Trophoblast cell (in vitro differentiated cells and primary cell): ENCODE measurements at regions not wholly inside any gene's neighbourhood (a gene's known extent, or its start where the extent isn't known, plus 50 kb on each side); places are given as distances from the start of the nearest gene placed in this dataset.

Experiments used
- DNase-seq, 2 donors: peaks; one replicate each; pipeline ENCODE4 v3.0.0-alpha.2; 2016
- H2AFZ ChIP-seq: 2 replicates; pipeline ENCODE4 v1.6.1; 2013; ENCODE audit warnings: low read length, moderate library complexity, mild to moderate bottlenecking; ENCODE audit not compliant: insufficient read depth, poor library complexity
- H2AK5ac ChIP-seq: 2 replicates; pipeline ENCODE4 v1.6.1; 2013; ENCODE audit warnings: mild to moderate bottlenecking, low read length
- H2BK120ac ChIP-seq: 2 replicates; pipeline ENCODE4 v1.6.1; 2013; ENCODE audit warnings: low read length, mild to moderate bottlenecking, moderate library complexity; ENCODE audit not compliant: insufficient read depth, poor library complexity
- H2BK12ac ChIP-seq: 2 replicates; pipeline ENCODE4 v1.6.1; 2013; ENCODE audit warnings: mild to moderate bottlenecking, low read length, moderate library complexity
- H2BK5ac ChIP-seq: 2 replicates; pipeline ENCODE4 v1.6.1; 2013; ENCODE audit warnings: low read length, low read depth, moderate library complexity, mild to moderate bottlenecking; ENCODE audit not compliant: poor library complexity
- H3K14ac ChIP-seq: 2 replicates; pipeline ENCODE4 v1.6.1; 2013; ENCODE audit warnings: mild to moderate bottlenecking, low read length
- H3K18ac ChIP-seq: 2 replicates; pipeline ENCODE4 v1.6.1; 2013; ENCODE audit warnings: mild to moderate bottlenecking, low read length
- H3K23ac ChIP-seq: 2 replicates; pipeline ENCODE4 v1.6.1; 2013; ENCODE audit warnings: low read length
- H3K27ac ChIP-seq: 2 replicates; pipeline ENCODE4 v1.5.1; 2013; ENCODE audit warnings: low read depth, mild to moderate bottlenecking, inconsistent platforms, low read length, moderate library complexity
- H3K27me3 ChIP-seq: 2 replicates; pipeline ENCODE4 v1.6.1; 2013; ENCODE audit warnings: inconsistent platforms, mild to moderate bottlenecking, low read length, moderate library complexity; ENCODE audit not compliant: insufficient read depth
- H3K36me3 ChIP-seq, 2 experiments: 1 replicate in 1 of 2; 2 replicates in 1 of 2; pipeline ENCODE4 v1.6.1; 2013; ENCODE audit warnings: low read length in 2 of 2, mild to moderate bottlenecking in 2 of 2, moderate library complexity in 1 of 2; ENCODE audit not compliant: insufficient read depth in 2 of 2, control insufficient read depth in 1 of 2
- H3K4ac ChIP-seq: 2 replicates; pipeline ENCODE4 v1.6.1; 2013; ENCODE audit warnings: low read depth, mild to moderate bottlenecking, low read length, moderate library complexity
- H3K4me1 ChIP-seq, 2 experiments: 1 replicate in 1 of 2; 2 replicates in 1 of 2; pipeline ENCODE4 v1.6.1; 2013; ENCODE audit warnings: low read length in 2 of 2, mild to moderate bottlenecking in 2 of 2, moderate library complexity in 1 of 2; ENCODE audit not compliant: insufficient read depth in 2 of 2, control insufficient read depth in 1 of 2
- H3K4me2 ChIP-seq: 2 replicates; pipeline ENCODE4 v1.6.1; 2013; ENCODE audit warnings: inconsistent platforms, mild to moderate bottlenecking, low read length, moderate library complexity
- H3K4me3 ChIP-seq: 2 replicates; pipeline ENCODE4 v1.5.1; 2013; ENCODE audit warnings: mild to moderate bottlenecking, low read depth, low read length, inconsistent platforms
- H3K79me1 ChIP-seq: one replicate; pipeline ENCODE4 v1.6.1; 2013; ENCODE audit warnings: low read length
- H3K79me2 ChIP-seq: 2 replicates; pipeline ENCODE4 v1.6.1; 2013; ENCODE audit warnings: low read length, mild to moderate bottlenecking; ENCODE audit not compliant: control insufficient read depth, insufficient read depth, poor library complexity
- H3K9ac ChIP-seq: 2 replicates; pipeline ENCODE4 v1.6.1; 2013; ENCODE audit warnings: mild to moderate bottlenecking, low read length
- H3K9me3 ChIP-seq: 2 replicates; pipeline ENCODE4 v1.6.1; 2013; ENCODE audit warnings: low read depth, mild to moderate bottlenecking, control low read depth, inconsistent platforms, low read length; ENCODE audit not compliant: insufficient read depth
- H4K12ac ChIP-seq: 2 replicates; pipeline ENCODE4 v1.6.1; 2013; ENCODE audit warnings: low read depth, mild to moderate bottlenecking, low read length, moderate library complexity
- H4K8ac ChIP-seq: 2 replicates; pipeline ENCODE4 v1.6.1; 2013; ENCODE audit warnings: low read depth, mild to moderate bottlenecking, low read length, moderate library complexity
- H4K91ac ChIP-seq: one replicate; pipeline ENCODE4 v1.6.1; 2013; ENCODE audit warnings: low read depth, mild to moderate bottlenecking, low read length, moderate library complexity
- WGBS: extraction: QIAGEN DNeasy Blood & Tissue Kit; methylation state at CpG from one replicate; pipeline ENCODE4 v1.1.7; 2013; ENCODE audit warnings: missing lambda C conversion rate; ENCODE audit not compliant: insufficient read length, insufficient coverage; ENCODE audit errors: extremely low coverage; 5-methylcytosine and 5-hydroxymethylcytosine counted together

DNA sequence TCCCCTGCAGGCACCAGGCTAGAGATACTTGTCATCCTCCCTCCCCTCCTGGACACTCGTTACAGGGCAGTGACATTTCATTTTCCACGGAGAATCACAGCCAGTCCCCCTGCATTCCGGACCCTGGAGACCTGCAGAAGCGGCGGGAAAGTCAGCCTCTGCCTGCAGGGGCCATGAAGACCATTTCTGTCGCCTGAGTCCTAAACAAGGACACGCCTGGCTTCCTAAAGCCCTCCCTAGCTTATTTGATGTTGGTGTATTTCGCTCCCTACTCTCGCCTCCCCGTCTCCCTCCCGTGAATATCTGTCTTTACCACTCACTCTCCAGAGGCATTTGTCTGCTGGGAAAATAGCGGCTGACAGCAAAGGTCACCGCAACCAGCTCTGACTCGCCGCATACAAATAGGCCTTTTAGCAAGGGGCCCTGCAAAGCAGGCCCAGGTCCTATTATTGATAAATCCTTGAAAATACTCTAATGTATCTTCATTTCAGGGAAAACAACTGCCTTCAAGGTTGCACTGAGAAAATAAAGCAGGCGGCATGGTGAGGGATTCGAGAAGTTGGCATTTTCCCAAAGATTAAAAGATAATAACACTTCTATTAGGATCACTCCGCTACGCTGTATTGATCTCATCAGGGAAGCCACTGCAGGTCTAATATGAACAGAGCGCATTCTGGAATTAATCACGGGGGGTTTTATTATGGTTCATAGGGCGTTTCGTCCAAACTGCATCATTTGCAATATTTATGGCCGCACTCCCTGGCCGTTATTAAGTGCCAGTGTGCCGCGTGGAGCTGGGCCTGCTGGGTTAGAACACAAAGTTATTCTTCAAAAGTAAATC is 447.1 kb upstream of the CDH5 start:
- Histone ChIP-seq H3K9me3 (peaks cover 3% of the 10 kb centered on the region), H4K12ac (no peak overlapping the region), H4K91ac (no peak overlapping the region), H2AFZ (no peak overlapping the region), H3K4me3 (no peak overlapping the region), H3K14ac (no peak overlapping the region), H2AK5ac (no peak overlapping the region), H3K18ac (no peak overlapping the region), H3K36me3 (no peaks in the 10 kb centered on the region), H2BK5ac (no peak overlapping the region), H3K9ac (no peak overlapping the region), H3K27ac (no peak overlapping the region), H3K4me2 (no peak overlapping the region), H3K79me2 (no peaks in the 10 kb centered on the region), H3K4ac (no peak overlapping the region), H3K79me1 (no peaks in the 10 kb centered on the region), H2BK120ac (no peak overlapping the region), H2BK12ac (no peak overlapping the region), H3K4me1 (no peaks in the 10 kb centered on the region), H3K27me3 (no peaks in the 10 kb centered on the region), H4K8ac (no peak overlapping the region), H3K23ac (no peak overlapping the region)
- no peak for DNase-seq
- no CpG with 5 or more reads among the region's 27 CpGs for WGBS

DNA sequence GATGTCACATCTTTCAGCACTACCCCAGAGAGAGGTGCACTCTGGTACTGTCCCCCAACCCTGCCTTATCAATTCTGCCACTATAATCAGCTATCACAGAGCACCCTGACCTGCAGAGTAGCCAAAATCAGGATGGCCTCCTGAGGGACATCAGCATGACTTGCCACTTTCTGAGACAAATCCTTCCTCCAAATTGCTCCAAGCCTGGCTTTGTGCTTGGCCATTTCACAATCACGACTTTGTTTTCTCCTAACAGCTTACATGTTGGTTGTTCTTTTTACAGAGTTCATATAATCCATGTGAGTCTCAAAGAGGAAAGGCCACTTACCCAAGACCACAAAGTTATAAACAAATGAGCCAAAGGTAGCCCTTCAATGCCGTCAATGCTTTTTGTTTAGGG is 449.0 kb upstream of the CDH5 start:
- Histone ChIP-seq H3K4me2 (no peak overlapping the region), H4K8ac (no peak overlapping the region), H3K4me3 (no peak overlapping the region), H3K79me1 (no peaks in the 10 kb centered on the region), H3K9ac (no peak overlapping the region), H3K23ac (no peak overlapping the region), H2AK5ac (no peak overlapping the region), H3K27me3 (no peaks in the 10 kb centered on the region), H3K14ac (no peak overlapping the region), H3K27ac (no peak overlapping the region), H3K4me1 (no peaks in the 10 kb centered on the region), H3K4ac (no peak overlapping the region), H3K18ac (no peak overlapping the region), H4K12ac (no peak overlapping the region), H2AFZ (no peak overlapping the region), H2BK5ac (no peak overlapping the region), H2BK120ac (no peak overlapping the region), H3K36me3 (no peaks in the 10 kb centered on the region), H3K79me2 (no peaks in the 10 kb centered on the region), H4K91ac (no peak overlapping the region), H2BK12ac (no peak overlapping the region), H3K9me3 (peaks cover 2% of the 10 kb centered on the region)
- no peak for DNase-seq
- WGBS = no CpG with 5 or more reads among the region's 2 CpGs

DNA sequence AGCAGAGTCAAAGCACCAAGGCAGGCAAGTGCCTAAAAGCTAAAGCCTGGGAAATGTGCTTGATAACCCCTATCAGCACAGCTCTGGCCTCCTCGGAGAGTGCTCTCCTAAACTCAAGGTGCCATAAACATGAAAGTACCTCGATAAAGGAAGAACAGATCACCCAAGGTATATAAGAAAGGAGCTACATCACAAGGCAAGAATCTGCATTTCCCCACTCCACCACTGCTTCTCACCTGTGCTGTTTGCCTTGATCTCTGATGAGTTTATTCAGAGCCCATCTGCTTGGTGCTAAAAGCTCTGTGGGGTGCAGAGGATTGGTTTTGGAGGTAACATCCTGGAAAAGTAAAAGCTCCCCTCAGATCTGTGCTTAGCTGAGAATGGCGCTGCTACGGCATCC is 449.5 kb upstream of the CDH5 start:
- Histone ChIP-seq H3K4ac (no peak overlapping the region), H3K4me3 (no peak overlapping the region), H4K8ac (no peak overlapping the region), H3K27ac (no peak overlapping the region), H2BK5ac (no peak overlapping the region), H3K79me2 (no peaks in the 10 kb centered on the region), H3K14ac (no peak overlapping the region), H4K12ac (no peak overlapping the region), H3K9ac (no peak overlapping the region), H4K91ac (no peak overlapping the region), H3K36me3 (no peaks in the 10 kb centered on the region), H3K23ac (no peak overlapping the region), H2AFZ (no peak overlapping the region), H2BK12ac (no peak overlapping the region), H3K4me1 (no peaks in the 10 kb centered on the region), H2AK5ac (no peak overlapping the region), H3K4me2 (no peak overlapping the region), H3K9me3 (peaks cover 2% of the 10 kb centered on the region), H3K27me3 (no peaks in the 10 kb centered on the region), H3K18ac (no peak overlapping the region), H2BK120ac (no peak overlapping the region), H3K79me1 (no peaks in the 10 kb centered on the region)
- WGBS = no CpG with 5 or more reads among the region's 4 CpGs
- DNase-seq = no peak

DNA sequence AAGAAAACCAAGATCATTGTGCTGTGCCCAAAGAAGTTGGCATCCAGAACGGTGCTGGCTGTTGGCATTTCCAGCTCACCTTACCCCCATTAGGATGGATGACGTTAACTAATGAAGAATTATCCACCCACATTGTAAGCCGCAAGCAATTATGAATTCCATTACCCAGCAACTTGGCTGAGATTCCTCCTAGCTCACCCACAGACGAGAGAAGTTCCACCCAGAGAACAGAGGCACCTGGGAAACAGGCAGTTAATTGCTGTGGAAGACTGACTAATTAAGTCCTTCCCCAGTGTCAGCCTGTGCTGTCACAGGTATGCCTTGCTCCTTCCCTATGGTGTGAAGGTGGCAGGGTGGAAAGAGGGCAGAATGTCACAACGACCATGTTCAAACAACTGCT is 456.2 kb upstream of the CDH5 start:
- Histone ChIP-seq H2BK12ac (no peak overlapping the region), H2BK120ac (no peak overlapping the region), H3K9me3 (peaks cover 2% of the 10 kb centered on the region), H2AFZ (no peak overlapping the region), H3K9ac (no peak overlapping the region), H3K18ac (no peak overlapping the region), H4K8ac (no peak overlapping the region), H4K91ac (no peak overlapping the region), H3K23ac (no peak overlapping the region), H3K4me3 (no peak overlapping the region), H3K4ac (no peak overlapping the region), H4K12ac (no peak overlapping the region), H3K4me2 (no peak overlapping the region), H2AK5ac (no peak overlapping the region), H2BK5ac (no peak overlapping the region), H3K27ac (no peak overlapping the region), H3K4me1 (no peaks in the 10 kb centered on the region), H3K79me2 (no peaks in the 10 kb centered on the region), H3K36me3 (no peaks in the 10 kb centered on the region), H3K27me3 (no peaks in the 10 kb centered on the region), H3K79me1 (no peaks in the 10 kb centered on the region), H3K14ac (no peak overlapping the region)
- DNase-seq = no peak
- WGBS = no CpG with 5 or more reads among the region's 5 CpGs
